HG03159 (cell line): ENCODE measurements at regions not wholly inside any gene's neighbourhood (a gene's known extent, or its start where the extent isn't known, plus 50 kb on each side); places are given as distances from the start of the nearest gene placed in this dataset.
A peak's percentile ranks its signal among the peaks of the same experiment; 100 is the strongest.

Experiments used
- ATAC-seq: cut with Tn5 transposase; IDR thresholded peaks from one replicate; pipeline ENCODE4 v1.9.1; 2021; ENCODE audit warnings: mild to moderate bottlenecking, moderate library complexity; ENCODE audit not compliant: unreplicated experiment

DNA sequence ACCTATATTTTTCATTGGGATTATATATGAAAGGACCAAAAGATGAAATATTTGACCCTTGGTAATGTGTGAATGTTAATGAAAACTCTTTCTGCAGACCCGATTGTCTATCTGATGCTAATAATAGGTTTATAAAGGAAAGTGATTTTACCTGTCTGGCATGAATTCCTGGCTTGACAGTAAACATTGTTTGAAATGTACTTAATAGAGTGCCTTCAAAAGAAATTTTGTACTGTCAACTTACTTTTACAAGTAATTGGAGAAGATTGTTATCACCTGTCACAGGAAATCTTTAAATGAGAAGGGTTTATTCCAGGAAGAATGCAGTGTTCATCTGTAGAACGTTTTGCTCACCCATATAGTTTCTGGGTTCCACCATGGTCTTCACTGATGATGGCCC is 588.2 kb downstream of the INHBA start:
- no peak for ATAC-seq

DNA sequence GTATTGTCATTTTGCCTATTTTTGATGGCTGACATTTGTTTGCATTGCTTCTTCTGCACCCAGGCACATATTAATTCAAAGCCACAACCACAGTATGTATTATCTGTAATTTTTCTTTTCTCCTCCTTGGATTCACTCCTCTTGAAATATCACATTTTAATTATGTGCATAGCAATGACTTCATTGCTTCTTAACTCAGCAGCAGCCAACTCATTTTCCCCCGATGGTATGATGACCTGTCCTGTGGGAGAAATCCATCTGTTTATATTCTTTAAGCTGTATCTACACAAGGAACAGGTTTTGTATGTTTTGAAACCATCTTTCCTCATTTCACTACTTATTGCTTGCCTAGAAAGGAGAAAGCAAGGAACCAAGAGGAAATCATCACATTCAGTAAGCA is 588.8 kb downstream of the INHBA start:
- no peak for ATAC-seq

DNA sequence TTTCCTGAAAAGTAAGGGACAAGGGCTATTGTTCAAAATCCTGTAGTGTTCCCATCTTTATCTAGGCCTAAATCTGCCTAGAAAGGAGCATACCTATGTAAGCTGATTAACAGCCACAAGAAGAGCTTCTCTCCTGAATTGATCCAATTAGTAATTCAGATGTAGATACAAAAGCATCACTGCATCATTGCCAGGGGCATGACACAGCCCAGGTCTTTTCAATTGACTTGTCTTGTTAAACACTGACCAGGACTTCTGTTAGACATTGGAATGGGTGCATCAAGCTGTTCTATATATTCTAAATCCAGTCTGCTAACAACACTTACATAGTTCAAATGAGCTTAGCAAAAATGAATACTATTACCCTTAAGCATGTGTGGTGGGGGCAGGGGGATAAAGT is 589.2 kb downstream of the INHBA start:
- no peak for ATAC-seq

DNA sequence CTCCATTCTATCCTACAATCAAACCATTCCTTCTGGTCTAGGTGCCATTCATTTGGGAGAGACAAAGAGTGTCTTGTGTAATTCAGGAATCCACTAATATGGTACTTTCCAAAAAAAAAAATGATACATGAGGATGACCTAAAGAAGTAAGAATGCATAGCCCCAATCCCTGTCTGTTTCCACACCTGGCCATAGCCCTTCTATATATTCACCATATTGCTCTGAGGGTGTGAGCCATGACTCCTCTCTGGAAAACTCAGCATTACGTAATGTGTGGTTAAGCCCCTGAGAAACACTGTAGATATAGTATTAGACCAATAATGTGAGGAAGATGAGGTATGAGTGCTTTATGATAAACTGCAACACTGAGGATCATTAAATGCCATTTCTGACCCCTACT is 592.7 kb downstream of the INHBA start:
- no peak for ATAC-seq

DNA sequence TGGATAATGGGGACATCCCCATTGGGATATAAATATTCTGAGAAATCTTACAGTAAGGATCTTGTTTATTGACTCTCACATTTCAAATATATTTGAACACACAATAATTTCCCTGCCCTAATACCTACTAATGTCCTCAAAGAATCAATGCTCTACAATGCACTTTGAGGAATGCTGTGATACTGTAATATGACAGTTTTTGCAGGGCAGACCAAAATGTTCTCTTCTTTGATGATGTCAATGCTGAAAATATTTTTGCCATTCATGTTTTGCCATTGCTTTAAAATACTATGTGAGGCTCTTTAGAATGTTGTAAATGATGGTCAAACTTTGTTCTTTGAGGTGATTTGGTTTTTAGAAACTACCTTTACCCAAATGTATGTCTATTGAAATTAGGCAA is 594.1 kb downstream of the INHBA start:
- no peak for ATAC-seq

DNA sequence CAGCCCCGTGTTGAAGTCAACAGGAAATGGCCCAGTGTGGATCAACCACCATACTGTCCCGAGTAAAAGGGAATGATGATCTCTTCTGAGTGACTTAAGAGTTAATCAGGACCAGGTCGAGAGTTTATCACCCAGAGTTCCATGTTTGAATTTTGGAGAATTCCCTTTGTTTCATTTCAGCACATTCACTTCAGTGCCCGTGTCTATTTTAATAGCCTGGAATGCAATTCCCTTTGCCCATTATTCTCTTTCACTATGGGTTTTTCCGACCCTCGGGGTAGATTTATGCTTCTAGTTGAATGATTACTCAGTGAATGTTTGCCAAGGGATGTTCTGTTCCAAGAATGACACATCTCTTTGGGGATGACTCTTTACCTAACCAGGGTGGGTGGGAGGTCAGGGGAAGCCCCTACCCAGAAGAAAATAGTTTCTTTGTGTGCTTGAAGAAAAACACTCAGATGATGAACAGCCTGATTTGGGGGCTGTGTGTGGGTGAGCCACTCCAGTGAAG is 594.9 kb downstream of the INHBA start:
- no peak for ATAC-seq

DNA sequence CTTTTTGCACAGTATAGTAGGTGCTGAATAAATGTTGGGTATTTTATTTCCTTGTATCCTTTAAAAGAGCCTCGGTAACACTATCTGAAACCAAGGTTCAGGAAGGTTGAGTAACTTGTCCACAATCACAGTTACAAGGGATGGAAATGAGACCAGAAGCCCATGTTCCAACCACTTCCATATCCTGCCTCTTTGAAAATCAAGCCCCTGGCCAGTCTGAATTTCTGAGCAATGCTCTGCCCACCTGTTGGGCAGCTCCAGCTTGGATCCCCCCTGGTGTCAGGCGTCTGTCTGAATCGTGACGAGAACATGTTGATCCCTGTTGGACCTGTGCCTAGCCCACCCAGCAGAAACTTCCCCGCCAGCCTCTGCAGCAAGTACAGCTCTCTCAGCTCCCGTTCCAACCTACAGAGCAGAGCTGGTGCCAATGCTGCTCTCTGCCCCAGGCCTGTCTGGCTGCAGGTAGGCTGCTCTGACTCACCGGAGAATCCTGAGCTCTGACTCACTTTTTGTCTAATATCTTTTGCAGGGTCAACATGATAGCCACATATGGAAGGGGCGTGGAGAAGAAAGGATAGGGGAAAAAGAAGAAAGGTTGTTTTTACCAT is 595.5 kb downstream of the INHBA start:
- ATAC-seq, result no peak

DNA sequence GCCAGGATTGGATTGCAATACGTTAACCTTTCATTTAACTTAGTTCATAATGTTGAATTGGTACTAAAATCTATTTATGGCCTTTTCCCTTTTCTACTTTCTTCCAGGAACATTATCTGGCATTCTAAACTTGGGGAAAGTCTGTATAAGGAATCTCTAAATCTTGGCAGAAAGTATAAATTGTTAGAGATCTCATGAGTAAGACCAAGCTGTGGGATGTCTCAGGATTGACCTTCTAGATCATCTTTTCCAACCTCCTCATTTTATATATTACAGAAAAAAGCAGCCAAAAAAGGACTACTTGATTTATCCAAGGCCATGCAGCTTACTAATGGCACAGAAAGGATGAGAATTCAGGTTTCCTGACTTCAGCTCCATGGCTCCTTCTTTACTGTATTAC is 598.3 kb downstream of the INHBA start:
- no peak for ATAC-seq

DNA sequence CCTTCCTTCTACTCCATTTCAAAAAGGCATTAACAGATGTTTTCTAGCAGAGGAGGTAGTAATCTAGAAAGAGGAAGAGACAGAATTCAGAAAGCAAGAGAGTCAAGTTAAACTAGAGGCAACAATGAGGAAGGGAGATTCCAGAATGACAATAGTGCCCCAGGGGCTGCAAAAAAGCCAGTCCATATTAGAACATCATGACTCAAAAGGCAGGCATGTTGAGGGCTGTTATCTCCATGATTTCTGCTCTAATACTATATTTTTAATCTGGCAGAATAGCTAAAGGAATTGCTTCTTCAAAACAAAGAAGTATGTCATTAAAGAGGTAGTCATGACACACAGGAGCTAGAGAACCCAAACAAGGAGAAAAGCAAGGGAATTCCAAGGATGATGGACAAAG is 599.6 kb downstream of the INHBA start:
- ATAC-seq, result peak; percentile 74

DNA sequence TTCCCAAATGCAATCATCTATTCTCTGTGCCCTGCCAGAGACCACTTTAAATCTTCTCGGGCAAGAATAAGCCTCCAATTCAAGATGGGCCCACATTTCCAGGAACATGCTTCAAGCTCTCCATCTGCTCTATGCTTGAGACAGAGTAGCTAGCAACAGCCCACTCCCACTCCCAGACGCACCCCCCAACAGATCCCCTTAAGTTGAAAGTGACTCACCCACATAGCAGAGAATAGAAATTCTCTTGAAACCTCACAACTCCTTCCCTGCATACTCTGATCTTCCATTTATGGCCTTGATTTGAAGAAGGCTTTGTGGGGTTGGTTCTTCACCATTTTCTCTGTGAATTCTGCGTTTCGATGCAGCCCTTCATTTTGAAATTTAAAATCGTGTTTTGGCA is 604.0 kb downstream of the INHBA start:
- ATAC-seq, result no peak

DNA sequence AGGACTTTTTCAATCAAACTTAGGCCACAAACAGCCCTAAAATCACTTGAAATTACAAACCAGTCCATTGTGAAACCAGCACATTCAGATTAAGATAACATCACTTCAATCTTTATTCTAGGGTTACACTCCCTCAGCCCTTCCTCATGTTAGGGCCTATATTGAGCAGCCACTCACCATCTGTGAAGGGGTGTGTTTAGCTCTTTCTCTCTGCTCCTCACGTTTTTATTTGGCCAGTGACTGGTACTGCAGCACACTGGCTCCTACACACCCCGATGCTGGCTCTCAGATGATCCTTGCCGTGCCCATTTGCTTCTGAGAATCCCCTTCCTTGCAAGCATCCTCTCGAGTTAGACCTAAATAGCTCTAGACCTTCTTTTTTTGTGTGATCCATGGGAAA is 604.5 kb downstream of the INHBA start:
- ATAC-seq, result no peak

DNA sequence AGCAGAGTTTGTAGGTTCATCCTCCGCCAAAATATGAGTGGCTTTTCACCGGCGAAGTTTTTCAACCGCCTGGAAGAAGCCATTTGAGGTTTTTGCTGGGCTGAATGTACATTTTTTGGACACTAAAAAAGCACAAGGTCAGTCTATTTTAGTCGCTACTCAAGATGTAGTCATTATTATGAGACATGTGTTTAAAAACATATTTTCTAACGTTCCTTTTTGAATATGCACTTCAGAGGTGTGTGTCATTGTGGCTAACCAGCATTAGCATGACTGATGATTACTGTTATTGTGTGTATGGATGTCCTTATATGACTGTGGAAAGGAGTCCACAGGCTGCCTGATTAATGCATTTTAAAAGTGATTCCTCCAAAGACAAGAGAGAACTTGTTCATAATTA is 605.4 kb downstream of the INHBA start:
- no peak for ATAC-seq

DNA sequence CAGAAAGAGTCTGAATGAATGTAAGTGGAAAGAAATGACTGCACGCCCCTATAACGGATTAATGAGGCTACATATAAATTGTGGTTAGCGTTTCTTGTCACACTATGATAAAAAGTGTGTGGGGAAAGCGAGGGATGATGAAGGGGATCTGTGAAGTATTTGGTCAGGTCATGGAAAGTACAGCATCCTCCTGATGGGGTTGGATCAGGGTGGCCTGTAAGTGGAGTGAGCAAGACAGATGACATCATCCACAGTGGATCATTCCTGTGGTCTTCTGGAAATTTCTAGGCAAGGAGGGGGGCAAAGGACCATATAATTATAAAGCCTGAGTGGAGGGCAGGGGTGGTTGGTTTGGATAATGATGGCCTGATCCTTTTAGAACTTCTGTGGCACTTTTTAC is 606.0 kb downstream of the INHBA start:
- ATAC-seq, result no peak

DNA sequence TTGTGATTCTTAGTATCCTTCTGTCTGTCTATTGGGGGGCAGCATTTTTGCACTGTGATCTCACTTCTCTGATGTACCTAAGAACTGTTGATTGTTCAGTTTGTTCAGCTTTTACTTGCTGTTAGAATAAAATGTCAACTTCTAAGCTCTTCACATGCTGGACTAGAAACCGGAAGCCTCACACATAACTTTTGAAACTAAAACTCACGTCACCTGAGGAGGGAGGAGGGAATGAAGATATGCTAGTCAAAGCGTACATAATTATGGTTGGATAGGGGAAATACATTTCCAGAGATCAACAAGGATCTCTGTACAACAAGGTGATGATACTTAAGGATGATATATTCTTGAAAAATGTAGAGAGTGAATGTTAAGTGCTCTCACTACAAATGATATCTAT is 609.7 kb downstream of the INHBA start:
- no peak for ATAC-seq

DNA sequence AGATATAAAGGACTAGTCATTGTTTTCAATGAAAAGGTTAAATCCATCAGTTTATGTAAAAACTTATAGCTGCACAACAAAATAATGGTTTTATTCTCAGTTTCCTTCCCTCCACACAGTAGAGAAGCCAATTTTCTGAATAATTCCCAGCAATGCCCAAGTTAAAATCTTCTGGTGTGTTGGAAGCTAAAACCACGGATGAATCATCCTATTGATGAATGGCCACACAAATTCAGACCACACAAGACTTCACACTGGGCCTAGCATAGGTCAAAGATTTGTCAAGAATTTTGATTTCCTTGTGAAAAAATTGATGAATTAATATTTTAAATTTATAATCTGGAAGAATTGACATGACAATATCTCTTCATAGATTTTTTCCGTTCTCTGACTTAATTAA is 617.6 kb downstream of the INHBA start:
- no peak for ATAC-seq

DNA sequence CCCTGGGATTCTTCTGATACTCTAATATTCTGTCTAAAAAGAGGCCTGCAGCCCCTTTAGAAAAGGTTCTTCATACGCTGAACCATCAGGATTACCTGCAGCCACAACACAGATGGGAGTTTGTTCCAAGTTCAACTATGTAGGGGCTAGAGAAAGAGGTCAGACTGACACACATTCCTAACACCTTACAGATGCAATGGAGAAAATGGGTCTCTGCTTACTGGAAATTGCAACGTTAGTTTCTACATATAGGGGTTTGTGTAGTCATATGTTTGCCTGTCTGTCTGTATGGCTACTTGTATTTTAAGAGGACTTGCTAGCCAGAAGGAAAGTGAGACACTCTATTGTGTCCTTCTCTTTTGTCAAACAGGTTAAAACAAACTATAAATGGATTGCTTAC is 618.5 kb downstream of the INHBA start:
- ATAC-seq, result no peak

DNA sequence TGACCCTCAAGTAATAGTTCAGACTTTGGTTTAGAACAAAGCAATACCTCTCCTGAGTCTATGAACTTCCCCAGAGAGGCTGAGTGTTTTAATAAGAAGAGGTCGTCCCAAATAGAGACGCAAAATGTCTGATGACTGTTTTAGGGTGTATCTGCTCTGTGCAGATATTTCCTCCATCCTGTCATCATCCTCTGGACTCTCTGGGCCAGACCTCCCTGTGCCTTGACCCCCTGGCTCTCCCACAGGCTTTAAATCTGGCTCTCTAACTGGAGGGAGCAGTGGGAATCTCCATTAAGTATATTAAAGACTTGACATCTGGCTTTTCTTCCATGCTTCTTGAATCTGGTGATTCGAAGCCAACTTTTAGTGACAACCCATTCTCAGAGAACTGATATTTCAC is 633.3 kb downstream of the INHBA start:
- ATAC-seq, result no peak

DNA sequence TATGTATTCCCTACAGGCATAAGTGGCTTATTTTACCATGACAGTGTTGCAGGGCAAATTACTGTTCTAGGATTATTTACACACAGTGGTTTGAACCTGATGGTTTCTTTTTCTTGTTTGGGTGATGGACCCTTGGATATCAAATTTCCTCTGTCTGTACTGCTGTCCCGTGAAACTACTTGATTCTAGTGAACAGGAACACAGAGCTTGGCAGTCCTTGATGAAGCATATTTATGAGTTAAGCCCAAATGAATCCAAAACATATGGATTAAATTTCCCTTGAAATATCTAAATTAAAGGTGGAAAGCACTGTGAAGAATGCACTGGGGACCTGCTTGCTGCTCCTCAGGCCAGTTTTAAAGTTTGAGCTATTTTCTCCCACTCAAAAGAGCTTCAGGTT is 635.3 kb downstream of the INHBA start:
- ATAC-seq, result no peak

DNA sequence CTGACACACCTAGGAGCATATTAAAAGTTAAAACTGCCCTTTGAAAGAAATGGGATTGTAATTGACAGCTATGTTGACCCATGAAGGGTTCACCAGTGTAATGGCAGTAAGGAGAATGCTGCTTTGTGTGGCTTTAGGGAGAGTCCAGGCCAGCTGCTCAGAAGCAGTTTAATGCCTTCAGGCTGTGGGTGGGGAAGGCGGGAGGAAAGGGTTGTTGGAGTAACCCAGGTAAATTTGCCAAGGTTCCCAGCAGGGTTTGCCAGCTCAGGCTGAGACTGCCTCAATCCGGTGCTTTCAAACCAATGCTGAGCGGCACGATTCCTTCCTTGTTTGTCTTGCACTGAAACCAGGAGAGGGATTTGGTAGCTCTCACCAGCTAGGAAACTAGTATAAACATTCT is 637.2 kb downstream of the INHBA start:
- ATAC-seq, result no peak

DNA sequence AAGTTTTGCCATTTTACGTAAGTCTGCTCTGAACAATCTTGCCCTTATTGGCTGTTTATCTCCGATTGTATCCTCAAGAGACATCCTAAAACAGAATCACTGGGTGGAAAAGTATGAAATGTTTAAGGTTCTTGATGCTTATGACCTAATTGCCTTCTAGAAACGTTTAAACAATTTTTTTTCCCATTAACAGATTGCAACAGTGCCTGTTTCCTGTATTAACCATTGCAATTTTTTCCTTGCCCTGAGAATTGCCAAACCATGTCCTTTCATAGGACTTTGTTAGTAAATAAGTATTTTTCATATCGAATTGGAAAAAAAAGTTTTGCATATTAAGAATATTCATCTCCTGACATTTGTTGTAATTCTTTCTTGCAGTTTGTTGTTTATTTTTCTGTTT is 639.8 kb downstream of the INHBA start:
- ATAC-seq, result no peak

DNA sequence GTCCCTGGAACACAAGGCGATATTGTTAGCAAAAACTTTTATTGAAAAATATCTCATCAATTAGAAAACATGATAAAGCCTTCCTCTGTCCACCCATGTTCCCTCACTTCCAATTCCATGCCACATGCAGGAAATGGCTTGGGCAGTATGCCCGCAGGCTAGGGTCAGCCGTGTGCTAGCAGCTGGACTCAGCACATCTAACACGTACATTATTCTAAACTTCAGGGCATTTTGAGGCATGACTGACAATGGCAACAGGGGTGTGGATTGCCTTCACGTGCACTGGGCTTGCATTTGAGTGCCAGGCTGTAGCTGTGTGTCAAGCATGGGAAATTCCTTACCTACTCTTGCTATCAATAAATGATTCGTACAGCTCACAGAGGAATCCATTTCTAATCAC is 642.1 kb downstream of the INHBA start:
- ATAC-seq, result no peak

DNA sequence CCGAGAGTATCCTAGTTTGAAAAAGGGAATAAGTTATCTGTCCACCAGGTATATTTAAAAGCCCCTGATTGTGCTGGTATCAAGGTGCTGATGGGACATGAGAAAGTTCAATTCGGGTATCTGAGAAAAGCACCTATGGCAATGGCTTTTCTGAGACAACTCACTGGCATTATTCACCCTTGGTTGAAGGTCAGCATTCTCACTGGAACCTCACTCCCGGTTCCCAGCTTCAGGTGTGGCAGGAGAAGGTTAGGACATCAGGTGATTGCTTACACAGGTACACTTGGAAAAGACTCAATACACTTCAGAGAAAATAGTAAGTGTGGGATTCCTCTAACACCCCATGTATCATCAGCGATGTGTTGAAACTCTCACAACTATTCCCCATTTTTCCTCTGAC is 643.1 kb downstream of the INHBA start:
- no peak for ATAC-seq

DNA sequence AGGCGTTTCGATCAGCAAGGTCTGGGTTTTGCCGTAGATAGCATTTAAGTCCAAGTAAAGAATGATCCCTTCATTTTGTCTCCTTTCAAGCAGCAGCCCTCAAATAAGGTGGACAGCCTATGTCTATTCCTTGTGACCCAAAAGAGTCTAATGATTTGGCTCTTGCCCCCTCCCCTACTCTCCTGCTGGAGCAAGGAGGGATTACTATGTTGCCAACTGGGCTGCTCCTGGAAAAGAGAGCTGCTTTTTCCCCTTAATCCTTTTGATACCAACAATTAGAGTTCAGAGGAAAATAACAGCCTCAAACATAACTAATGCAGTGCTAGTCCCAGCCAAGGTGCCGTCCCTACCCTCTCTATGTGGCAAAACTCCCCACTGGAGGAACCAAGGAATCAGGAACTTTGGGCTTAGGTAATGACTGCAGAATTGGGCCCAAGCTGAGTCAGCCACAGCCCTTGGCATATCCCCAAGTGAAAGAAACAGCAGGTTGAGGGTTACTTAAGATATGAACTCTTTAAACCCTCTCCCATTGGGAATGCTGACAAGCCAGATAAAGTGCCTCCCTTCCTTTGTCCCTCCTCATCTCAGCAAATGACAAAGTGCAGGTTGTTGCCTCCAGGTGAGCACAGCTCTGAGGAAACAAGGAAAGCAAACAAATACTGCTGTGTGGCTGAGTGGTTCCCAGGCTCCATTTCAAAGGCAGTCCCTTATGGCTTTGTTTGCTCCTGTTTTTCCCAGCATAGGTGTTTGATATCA is 643.7 kb downstream of the INHBA start:
- no peak for ATAC-seq
